Skin of body (tissue), 1 donor: ENCODE measurements at regions not wholly inside any gene's neighbourhood (a gene's known extent, or its start where the extent isn't known, plus 50 kb on each side); places are given as distances from the start of the nearest gene placed in this dataset.

Experiments
- DNase-seq: peaks from one replicate; lab custom pipeline; 2025; lab: John Stamatoyannopoulos, UW

GRCh38 chr18:28802546-28802945 lies 625.6 kb upstream of the CDH2 start:
- no peak for DNase-seq

GRCh38 chr18:28801876-28802275 lies 624.9 kb upstream of the CDH2 start:
- DNase-seq = no peak

DNA sequence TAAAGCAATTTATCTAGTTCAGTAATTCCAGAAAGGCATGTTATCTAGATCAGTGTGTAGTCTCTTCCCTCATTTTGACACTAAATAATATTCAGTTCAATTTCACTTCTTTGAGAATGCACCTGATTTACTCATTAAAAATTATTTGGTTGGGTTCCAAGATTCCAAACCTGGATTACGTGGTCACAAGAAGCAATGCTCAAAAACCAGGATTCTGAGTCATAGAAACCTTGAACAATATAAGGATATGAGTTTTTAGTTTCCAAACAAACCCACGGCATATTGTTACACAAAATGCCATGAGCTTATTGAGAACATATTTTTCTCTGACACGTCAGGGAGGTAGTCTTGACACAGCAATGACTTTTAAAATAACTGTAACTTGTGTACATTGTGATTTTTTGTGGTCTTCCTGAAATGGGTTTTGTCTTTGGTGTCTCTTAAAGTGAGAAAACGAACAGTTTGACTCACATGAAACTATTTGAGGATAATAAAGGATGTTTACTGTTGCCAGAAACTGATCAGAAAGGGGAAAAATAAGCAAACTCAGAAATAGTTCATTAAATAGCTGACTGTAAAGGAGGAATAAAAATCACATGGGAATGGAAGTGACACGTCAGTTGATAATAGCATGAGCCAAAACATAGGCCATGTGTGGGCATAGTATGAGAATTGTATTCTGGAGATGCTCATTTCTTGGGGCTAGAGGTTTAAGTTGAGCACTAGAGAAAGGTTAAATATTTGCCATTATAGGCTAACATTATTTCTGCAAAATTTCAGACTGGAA lies 617.7 kb upstream of the CDH2 start:
- DNase-seq = no peak

DNA sequence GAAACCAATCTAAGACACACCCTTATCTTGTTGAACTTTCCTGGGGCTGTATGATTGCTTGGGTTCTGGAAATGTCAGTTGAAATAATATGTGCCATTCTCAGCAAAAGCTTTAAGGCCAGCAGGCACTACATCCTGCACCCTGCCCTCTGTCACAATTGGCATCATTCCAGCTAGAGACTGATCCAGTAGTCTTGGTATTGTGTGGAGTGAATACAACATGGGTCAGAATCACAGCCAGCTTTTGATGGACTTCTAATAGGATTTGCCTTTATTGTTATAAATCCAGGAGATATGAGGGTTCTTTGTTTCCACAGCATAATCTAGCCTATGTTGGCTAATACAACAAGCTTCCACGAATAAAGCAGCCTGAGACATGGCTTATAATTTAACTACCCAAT lies 617.0 kb upstream of the CDH2 start:
- DNase-seq = no peak

- no peak for DNase-seq
These were observed 615.6 kb upstream of the CDH2 start for GRCh38 chr18:28792404-28793086.

DNA sequence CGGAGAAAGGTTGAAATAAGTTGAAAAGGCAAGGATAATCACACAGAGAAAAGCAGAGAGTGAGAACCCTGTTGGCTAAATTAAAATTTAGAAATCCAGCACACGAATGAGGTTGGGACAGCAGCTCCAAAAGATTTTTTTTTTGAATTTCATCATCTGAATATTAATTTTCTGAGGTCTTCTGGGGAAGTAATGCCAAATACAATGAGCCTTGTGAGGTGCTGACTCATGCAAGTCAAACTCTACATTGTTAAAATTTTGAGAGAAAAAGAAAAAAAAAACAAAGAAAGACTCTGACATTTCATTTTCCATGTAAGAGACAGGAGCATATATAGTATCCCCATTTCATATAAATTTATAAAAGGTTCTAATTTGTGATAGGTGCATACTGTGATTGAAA lies 614.2 kb upstream of the CDH2 start:
- no peak for DNase-seq

DNA sequence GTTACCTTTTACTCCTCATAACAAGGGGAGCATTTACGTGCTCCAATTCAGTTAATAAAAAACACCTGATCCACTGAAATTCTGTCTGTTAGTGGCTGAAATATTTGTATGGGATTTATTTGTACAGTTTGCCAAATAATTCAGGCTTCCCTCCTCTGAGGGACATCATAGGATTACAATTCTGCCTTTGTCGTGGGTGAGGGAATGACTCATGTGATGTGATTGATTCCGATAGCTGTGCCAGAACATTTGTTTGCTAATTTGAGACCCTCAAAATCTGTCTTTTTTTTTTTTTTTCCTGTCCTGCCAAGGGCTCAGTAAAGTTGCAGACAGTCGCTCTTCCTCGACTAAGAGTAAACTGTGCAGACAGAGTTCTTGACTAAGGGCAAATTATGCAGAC lies 612.6 kb upstream of the CDH2 start:
- no peak for DNase-seq

- DNase-seq = no peak
These were observed 610.0 kb upstream of the CDH2 start for GRCh38 chr18:28786926-28787325.

- no peak for DNase-seq
These were observed 604.9 kb upstream of the CDH2 start for GRCh38 chr18:28781616-28782362.

- DNase-seq = no peak
These were observed 601.8 kb upstream of the CDH2 start for GRCh38 chr18:28778706-28779105.

DNA sequence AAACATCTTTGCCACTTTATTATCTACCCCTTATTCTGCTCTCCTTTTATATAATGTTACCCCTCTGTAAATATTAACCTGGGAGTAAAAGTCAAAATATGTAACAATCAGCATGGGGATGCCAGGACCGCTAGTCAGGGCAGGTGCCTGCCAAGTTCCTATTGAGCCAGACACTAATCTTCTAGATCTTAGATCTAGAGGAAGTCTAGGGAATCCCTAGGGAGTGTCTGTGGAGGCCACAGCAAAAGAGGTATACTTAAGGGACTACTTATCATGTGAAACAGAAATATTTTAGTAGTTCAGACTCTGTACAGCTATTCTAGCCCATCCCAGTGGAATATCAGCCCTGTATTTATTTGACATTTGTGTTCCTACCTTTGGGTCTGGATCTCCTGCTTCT lies 600.8 kb upstream of the CDH2 start:
- no peak for DNase-seq

DNA sequence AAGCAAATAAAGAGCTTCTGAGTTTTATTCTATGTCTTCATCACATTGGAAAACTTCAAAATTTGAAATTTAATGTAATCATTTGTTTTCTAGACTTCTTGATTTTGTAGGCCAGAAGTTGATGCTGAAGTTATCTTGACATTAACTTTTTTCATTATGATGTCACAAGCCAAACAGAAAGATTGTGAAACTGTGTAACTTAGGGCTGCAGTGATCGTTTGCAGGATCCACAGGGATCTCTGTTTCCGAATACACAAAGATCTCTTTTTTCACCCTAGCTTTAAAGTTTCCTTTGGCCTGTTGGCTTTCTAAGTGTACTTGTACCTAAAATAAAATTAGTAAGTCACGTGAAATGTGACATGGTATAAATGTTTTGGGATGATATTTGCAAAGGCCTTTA lies 594.9 kb upstream of the CDH2 start:
- no peak for DNase-seq

- DNase-seq = no peak
These were observed 592.1 kb upstream of the CDH2 start for GRCh38 chr18:28768791-28769768.

DNA sequence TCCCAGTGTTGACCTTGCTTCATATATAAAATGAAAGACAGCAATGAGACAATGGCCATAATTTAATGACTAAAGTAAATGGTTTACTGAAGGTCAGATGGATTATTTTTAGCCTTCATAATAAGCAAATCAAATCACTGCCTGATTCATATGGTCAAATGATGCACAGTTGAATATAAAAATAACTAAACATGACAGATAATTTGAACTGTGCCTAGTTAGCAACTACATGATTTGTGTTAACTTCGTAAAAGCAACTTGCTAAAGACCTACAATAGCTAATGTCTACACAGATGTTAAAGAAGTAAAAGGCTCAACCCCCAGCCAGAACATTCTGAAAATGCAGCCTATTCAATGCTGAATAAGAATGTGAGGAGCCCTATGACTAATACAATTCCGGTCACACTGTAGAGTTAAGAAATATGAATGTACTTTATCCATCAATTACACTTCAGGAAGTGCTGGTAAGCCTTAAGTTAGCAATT lies 590.8 kb upstream of the CDH2 start:
- no peak for DNase-seq

- DNase-seq = no peak
These were observed 590.3 kb upstream of the CDH2 start for GRCh38 chr18:28767201-28767600.

DNA sequence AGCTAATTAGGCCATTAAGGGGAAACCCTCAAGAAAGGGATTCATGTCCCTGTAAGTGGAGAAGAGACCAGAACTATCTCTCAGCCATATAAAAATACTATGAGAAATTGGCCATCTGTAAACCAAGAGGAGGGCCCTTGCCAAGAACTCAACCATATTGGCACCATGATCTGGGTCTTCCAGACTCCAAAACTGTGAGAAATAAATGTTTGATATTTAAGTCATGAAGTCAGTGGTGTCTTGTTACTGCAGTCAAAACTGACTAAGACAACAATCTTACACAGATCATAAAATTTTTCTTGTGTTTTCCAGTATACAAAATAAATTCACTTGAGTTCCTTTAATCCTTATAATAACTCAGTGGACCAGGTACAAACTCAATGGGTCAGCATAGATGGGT lies 589.8 kb upstream of the CDH2 start:
- no peak for DNase-seq

DNA sequence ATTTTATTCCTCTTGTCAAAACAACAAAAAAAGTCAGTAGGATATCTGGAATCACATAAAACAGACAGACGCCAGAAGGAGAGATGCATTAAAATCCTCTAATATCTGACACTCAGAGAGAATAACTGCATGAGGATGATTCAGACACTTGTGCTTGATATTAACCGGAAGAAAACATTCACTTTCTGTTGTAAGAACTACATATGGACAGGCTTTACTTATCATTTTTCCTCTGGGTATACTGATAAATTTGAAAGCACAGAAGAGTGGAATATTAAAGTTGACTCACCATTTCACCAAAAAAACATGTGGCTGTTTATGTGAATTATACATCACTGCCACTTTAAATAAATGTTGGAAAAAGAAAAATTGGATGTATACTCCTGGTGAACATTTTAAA lies 589.1 kb upstream of the CDH2 start:
- no peak for DNase-seq

- no peak for DNase-seq
These were observed 583.4 kb upstream of the CDH2 start for GRCh38 chr18:28760299-28760698.

DNA sequence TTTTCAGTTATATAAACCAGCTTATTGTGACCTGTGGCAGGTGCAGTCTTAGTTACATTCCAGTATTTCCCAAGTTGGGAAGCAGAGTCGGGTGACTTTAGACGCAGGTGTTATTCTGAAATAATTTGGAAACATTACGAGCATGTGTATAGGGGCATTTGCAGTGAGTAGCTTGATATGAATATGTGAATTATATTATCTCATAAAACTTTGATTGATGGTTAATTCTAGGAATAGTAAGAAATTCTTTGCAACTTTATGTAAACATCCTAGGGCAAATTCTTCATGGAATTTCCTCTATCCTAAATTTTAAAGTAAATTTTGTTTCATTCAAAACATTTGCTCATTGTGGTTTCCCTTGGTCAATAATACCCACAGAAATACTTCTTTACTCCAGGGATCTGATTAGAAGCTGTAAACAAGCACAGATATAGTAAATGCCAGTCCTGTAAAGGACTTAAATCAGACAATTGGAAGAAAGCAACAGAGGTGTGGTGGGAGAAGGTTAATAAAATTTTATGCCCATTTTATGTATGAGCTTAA lies 580.6 kb upstream of the CDH2 start:
- DNase-seq = no peak

- no peak for DNase-seq
These were observed 566.2 kb upstream of the CDH2 start for GRCh38 chr18:28743115-28743514.

- no peak for DNase-seq
These were observed 563.6 kb upstream of the CDH2 start for GRCh38 chr18:28740575-28740974.
